HepG2 (cell line): ENCODE measurements at regions not wholly inside any gene's neighbourhood (a gene's known extent, or its start where the extent isn't known, plus 50 kb on each side); places are given as distances from the start of the nearest gene placed in this dataset.

ENCODE experiments used
- ATAC-seq: fragments of 200-7000 bp; cut with Tn5 transposase; 3 replicates; pipeline ENCODE4 v1.9.1; 2020; ENCODE audit warnings: mild to moderate bottlenecking, moderate library complexity
- BruUV-seq: library from RNA; stranded (reverse); fragments of 400-500 nt; replicated peaks from 2 replicates; lab custom pipeline; 2021; lab: Mats Ljungman, UMichigan
- CTCF ChIA-PET: fragments of 300-600 bp; formaldehyde crosslinking; extraction: SDS; loops from one replicate; lab custom pipeline; 2021; ENCODE audit warnings: low total read pairs, inconsistent platforms, low intra/inter-chr PET ratio; lab: Yijun Ruan, JAX
- POLR2A ChIA-PET: fragments of 350-600 bp; sonication (Branson Sonifier 250); formaldehyde crosslinking; loops from one replicate; lab custom pipeline; 2020; ENCODE audit warnings: antibody characterized with exemption, inconsistent platforms; lab: Yijun Ruan, JAX
- DNase-seq: peaks from one replicate; pipeline ENCODE4 v3.0.0-alpha.2; 2015; ENCODE audit warnings: low spot score
- FAIRE-seq: peaks from 3 replicates; lab custom pipeline; 2011; peaks lifted over from hg19 to GRCh38; lab: Jason Lieb, UNC
- H2AFZ ChIP-seq: one replicate; pipeline ENCODE4 v1.6.1; 2011; ENCODE audit warnings: low read length, inconsistent platforms
- H3K27ac ChIP-seq: fragments of 300-600 bp; 3 replicates; pipeline ENCODE4 v1.8.0; 2011; ENCODE audit warnings: mixed run types, mild to moderate bottlenecking, mixed read lengths, low read length, inconsistent platforms; ENCODE audit not compliant: insufficient read depth; ENCODE audit errors: extremely low read length
- H3K27me3 ChIP-seq, 2 experiments: fragments of 200-600 bp in 1 of 2; 2 replicates in 1 of 2; 3 replicates in 1 of 2; pipeline versions ENCODE4 v1.6.0 to v1.8.0; 2011; ENCODE audit warnings: low read length in 2 of 2, mild to moderate bottlenecking in 2 of 2, moderate library complexity in 2 of 2, inconsistent platforms in 1 of 2; ENCODE audit not compliant: insufficient read depth in 2 of 2, control insufficient read depth in 1 of 2
- H3K36me3 ChIP-seq, 2 experiments: fragments of 200-600 bp in 1 of 2; replicated peaks in 1 of 2; 2 replicates in 1 of 2; 3 replicates in 1 of 2; pipeline versions ENCODE4 v1.5.1 to v1.8.0; 2011; ENCODE audit warnings: low read length in 2 of 2, inconsistent platforms in 1 of 2; ENCODE audit not compliant: insufficient read depth in 2 of 2, control insufficient read depth in 1 of 2
- H3K4me1 ChIP-seq: 2 replicates; pipeline ENCODE4 v1.5.1; 2012; ENCODE audit warnings: low read length, inconsistent platforms; ENCODE audit not compliant: insufficient read depth
- H3K4me2 ChIP-seq: 2 replicates; pipeline ENCODE4 v1.6.0; 2011; ENCODE audit warnings: low read depth, low read length, inconsistent platforms
- H3K4me3 ChIP-seq, 3 experiments: fragments of 200-600 bp in 1 of 3; sonication (generic), shearing (Covaris generic) in 1 of 3; replicated peaks in 1 of 3; 2 replicates each; pipeline ENCODE4 v1.5.1; 2011 to 2016; ENCODE audit warnings: low read length in 3 of 3, inconsistent platforms in 2 of 3, low read depth in 2 of 3, mild to moderate bottlenecking in 2 of 3, control low read depth in 1 of 3, mixed read lengths in 1 of 3; ENCODE audit not compliant: insufficient read depth in 1 of 3
- H3K79me2 ChIP-seq: one replicate; pipeline ENCODE4 v1.6.1; 2011; ENCODE audit warnings: low read length, inconsistent platforms; ENCODE audit not compliant: insufficient read depth
- H3K9ac ChIP-seq: 2 replicates; pipeline ENCODE4 v1.6.0; 2011; ENCODE audit warnings: mild to moderate bottlenecking, low read depth, low read length, inconsistent platforms; ENCODE audit not compliant: insufficient read depth
- H3K9me3 ChIP-seq: 2 replicates; pipeline ENCODE4 v1.5.1; 2012; ENCODE audit warnings: mild to moderate bottlenecking, low read length
- H4K20me1 ChIP-seq: 2 replicates; pipeline ENCODE4 v1.6.0; 2011; ENCODE audit warnings: inconsistent platforms, mild to moderate bottlenecking, low read length, moderate library complexity; ENCODE audit not compliant: insufficient read depth
- ARHGAP35 ChIP-seq: sonication (generic); formaldehyde crosslinking; IDR thresholded peaks from 2 replicates; pipeline ENCODE4 v1.9.0; 2022; ENCODE audit warnings: mild to moderate bottlenecking, inconsistent platforms, moderate library complexity, missing genetic modification reagents, borderline replicate concordance
- BHLHE40 ChIP-seq: IDR thresholded peaks from 2 replicates; pipeline ENCODE4 v1.6.1; 2011; ENCODE audit warnings: low read length, improper control_type of control experiment
- BRCA1 ChIP-seq: sonication (generic); formaldehyde crosslinking; IDR thresholded peaks from 2 replicates; pipeline ENCODE4 v1.4.0; 2020; ENCODE audit warnings: missing genetic modification reagents
- FLYWCH1 ChIP-seq: sonication (generic); formaldehyde crosslinking; IDR thresholded peaks from 2 replicates; pipeline ENCODE4 v1.8.1; 2023; ENCODE audit warnings: mild to moderate bottlenecking, missing genetic modification reagents
- FOXP1 ChIP-seq, 2 experiments: fragments of 450-650 bp in 1 of 2; IDR thresholded peaks; 2 replicates each; pipeline ENCODE4 v1.6.1; 2017 to 2018; ENCODE audit warnings: antibody characterized with exemption in 1 of 2
- HMG20A ChIP-seq: IDR thresholded peaks from 2 replicates; pipeline ENCODE4 v1.6.1; 2016; ENCODE audit warnings: borderline replicate concordance
- KDM2A ChIP-seq: sonication (generic); formaldehyde crosslinking; IDR thresholded peaks from 2 replicates; pipeline ENCODE4 v1.4.0; 2020; ENCODE audit warnings: low read depth, missing genetic modification reagents, borderline replicate concordance
- KLF11 ChIP-seq: IDR thresholded peaks from 2 replicates; pipeline ENCODE4 v1.6.1; 2016; ENCODE audit warnings: missing compliant biosample characterization
- RAD21 ChIP-seq: fragments of 450-650 bp; formaldehyde crosslinking; IDR thresholded peaks from 2 replicates; pipeline ENCODE4 v1.5.0; 2020; ENCODE audit warnings: mild to moderate bottlenecking
- TGIF2 ChIP-seq: IDR thresholded peaks from 2 replicates; pipeline ENCODE4 v1.6.1; 2016; ENCODE audit warnings: control low read depth, missing compliant biosample characterization
- TSC22D2 ChIP-seq: sonication (generic); formaldehyde crosslinking; IDR thresholded peaks from 2 replicates; pipeline ENCODE4 v1.5.1; 2020; ENCODE audit warnings: missing genetic modification reagents, mild to moderate bottlenecking, borderline replicate concordance
- XRCC5 ChIP-seq: fragments of 200-400 bp; formaldehyde crosslinking; optimal IDR thresholded peaks from 2 replicates; pipeline ENCODE3; 2017; ENCODE audit warnings: mild to moderate bottlenecking, low read length
- ZNF160 ChIP-seq: sonication (generic); formaldehyde crosslinking; IDR thresholded peaks from 2 replicates; pipeline ENCODE4 v1.8.0; 2022; ENCODE audit warnings: mild to moderate bottlenecking, inconsistent platforms, missing genetic modification reagents
- in situ Hi-C: cut with HindIII; loops from 2 replicates; pipeline ENCODE4 v1.10.0; 2017; ENCODE audit warnings: low pct_unique_long_range_greater_than_20kb; ENCODE audit not compliant: extremely low pct_ligation_motif_present
- intact Hi-C: fragments of 100-400 bp; cut with micrococcal nuclease; formaldehyde crosslinking; loops from one replicate; pipeline ENCODE4 v1.10.0; 2022; ENCODE audit not compliant: unreplicated experiment
- TF ChIP-seq, protein P1 (sequence below): sonication (generic); formaldehyde crosslinking; IDR thresholded peaks from 2 replicates; pipeline ENCODE4 v1.4.0; 2020; ENCODE audit warnings: missing genetic modification reagents

DNA sequence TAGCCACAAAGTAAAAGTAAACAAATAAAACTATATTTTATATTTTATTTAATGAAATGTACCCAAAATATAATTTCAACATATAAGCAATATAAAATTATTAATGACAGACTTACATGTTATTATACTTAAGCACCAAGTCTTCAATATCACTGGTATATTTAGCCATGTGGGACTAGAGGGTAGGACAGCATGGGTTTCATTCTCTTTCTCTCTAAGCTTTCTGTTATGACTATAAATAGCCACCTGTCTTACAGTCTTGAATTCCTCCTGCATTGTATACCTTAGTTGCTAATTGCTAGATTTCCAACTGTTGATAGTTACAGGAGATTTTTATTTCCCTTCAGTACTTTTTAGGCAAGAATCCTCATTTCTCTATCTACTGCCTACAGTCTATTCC is 63.1 kb upstream of the LIN7A start:
- Histone ChIP-seq H3K4me1 (no peaks in the 10 kb centered on the region), H3K27me3 (no peaks in the 10 kb centered on the region; a peak in 1 of 5 replicates), H3K4me3 (no peak overlapping the region), H3K9ac (no peak overlapping the region), H3K4me2 (no peak overlapping the region), H3K9me3 (no peaks in the 10 kb centered on the region), H3K36me3 (no peaks in the 10 kb centered on the region), H3K27ac (no peak overlapping the region), H4K20me1 (no peaks in the 10 kb centered on the region), H2AFZ (no peak overlapping the region), H3K79me2 (no peaks in the 10 kb centered on the region)
- intact Hi-C loops, result no loop called here
- CTCF ChIA-PET, result no interaction called here
- in situ Hi-C loops, result no loop called here
- DNase-seq (no peak), ATAC-seq (no peak), FAIRE-seq (no peak)
- POLR2A ChIA-PET, result no interaction called here
- TF ChIP-seq KLF11 (no peak), FLYWCH1 (CRISPR knock-in tag) (no peak), ARHGAP35 (CRISPR knock-in tag) (no peak), BRCA1 (no peak), ZNF160 (CRISPR knock-in tag) (no peak), HMG20A (no peak), BHLHE40 (no peak), KDM2A (CRISPR knock-in tag) (no peak), XRCC5 (no peak), TSC22D2 (CRISPR knock-in tag) (no peak), FOXP1 (IDR thresholded peaks at IDR 0.05) (no peak), FOXP1 (CRISPR knock-in tag; IDR thresholded peaks at IDR 0.05) (no peak), RAD21 (no peak), TGIF2 (CRISPR knock-in tag) (no peak)
- TF ChIP-seq, protein P1, sequence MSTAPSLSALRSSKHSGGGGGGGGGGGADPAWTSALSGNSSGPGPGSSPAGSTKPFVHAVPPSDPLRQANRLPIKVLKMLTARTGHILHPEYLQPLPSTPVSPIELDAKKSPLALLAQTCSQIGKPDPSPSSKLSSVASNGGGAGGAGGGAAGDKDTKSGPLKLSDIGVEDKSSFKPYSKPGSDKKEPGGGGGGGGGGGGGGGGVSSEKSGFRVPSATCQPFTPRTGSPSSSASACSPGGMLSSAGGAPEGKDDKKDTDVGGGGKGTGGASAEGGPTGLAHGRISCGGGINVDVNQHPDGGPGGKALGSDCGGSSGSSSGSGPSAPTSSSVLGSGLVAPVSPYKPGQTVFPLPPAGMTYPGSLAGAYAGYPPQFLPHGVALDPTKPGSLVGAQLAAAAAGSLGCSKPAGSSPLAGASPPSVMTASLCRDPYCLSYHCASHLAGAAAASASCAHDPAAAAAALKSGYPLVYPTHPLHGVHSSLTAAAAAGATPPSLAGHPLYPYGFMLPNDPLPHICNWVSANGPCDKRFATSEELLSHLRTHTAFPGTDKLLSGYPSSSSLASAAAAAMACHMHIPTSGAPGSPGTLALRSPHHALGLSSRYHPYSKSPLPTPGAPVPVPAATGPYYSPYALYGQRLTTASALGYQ (CRISPR knock-in tag), result no peak
- BruUV-seq, result no TSS peak
